HG03378 (cell line): ENCODE measurements at regions not wholly inside any gene's neighbourhood (a gene's known extent, or its start where the extent isn't known, plus 50 kb on each side); places are given as distances from the start of the nearest gene placed in this dataset.

Experiments
- ATAC-seq: cut with Tn5 transposase; IDR thresholded peaks from one replicate; pipeline ENCODE4 v1.9.1; 2021; ENCODE audit warnings: mild to moderate bottlenecking, moderate library complexity; ENCODE audit not compliant: unreplicated experiment

- no peak for ATAC-seq
Measured at GRCh38 chr1:104921525-104921924, 1171.8 kb downstream of the AMY1C start.

DNA sequence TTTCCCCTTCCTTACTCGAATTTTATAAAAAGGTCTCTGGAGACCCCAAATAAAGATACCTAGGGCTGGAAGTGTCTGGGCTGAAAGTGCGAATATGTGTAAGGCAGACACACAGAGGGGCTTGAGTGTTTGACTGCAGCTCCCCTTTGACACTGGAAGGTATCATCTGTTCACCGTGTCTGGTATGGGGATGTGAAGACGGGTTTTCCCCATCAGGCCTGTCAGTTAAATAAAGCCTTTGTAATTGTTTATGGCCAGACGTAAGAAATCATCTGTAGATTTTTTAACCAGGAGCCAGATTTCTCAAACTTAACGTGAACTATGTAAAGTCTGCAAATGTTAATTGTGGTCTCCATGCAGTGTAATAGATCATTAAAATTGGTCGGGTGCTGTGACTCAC lies 1173.4 kb downstream of the AMY1C start:
- no peak for ATAC-seq

GRCh38 chr1:104929280-104929679 lies 1179.6 kb downstream of the AMY1C start:
- ATAC-seq = no peak

GRCh38 chr1:104932030-104932915 lies 1182.6 kb downstream of the AMY1C start:
- peak; percentile 84 for ATAC-seq

DNA sequence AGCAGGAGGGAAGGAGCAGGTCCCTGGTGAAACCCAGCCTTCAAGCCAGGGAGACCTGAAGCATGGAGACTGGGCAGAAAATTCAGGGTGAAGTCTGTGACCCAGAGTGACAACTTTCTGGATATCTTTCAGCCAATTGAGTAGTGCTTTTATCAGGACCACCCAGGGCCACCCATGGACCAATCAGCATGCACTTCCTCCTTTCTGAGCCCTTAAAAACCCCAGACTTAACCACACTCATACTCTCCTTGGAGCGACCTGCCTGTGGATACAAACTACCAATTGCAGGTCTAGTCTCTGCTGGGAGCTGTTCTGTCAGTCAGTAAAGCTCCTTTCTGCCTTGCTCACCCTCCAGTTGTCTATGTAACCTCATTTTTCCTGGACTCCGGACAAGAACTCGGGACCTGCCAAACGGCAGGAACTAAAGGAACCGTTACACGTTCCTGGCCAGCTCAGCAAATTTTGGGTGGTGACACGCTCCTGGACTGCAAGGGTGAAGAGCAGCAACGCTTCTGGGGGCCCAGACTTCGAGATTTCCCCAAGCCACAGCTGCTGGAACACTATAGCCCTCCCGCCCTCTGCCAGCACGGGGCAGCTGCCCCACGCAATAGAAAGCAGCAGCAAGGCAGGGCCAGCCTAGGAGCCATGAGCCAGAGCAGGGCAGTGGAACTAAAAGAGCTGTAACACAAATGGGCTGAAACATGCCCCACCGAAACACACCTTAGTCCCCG lies 1183.4 kb downstream of the AMY1C start:
- peak; percentile 31 for ATAC-seq

- ATAC-seq = no peak
Measured at GRCh38 chr1:104933846-104934245, 1184.1 kb downstream of the AMY1C start.

DNA sequence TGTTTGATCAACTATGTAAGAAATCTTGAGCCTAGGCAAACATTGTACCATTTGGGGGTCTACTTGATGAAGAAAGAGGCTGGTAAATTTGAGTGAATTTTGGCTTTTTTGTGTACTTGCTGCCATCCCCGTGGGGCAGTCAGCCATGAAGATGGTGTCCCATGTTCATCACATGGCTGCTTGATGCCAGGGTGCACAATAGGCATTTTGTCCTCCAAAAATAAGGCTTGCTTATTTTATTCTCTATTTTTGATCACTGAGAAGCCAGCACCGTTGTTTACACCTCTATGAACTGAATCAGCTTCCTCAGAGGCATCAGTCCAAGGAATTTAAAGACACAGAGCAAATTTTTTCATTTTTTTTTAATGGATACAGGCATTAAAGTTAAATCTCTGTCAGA lies 1195.7 kb downstream of the AMY1C start:
- ATAC-seq = no peak

DNA sequence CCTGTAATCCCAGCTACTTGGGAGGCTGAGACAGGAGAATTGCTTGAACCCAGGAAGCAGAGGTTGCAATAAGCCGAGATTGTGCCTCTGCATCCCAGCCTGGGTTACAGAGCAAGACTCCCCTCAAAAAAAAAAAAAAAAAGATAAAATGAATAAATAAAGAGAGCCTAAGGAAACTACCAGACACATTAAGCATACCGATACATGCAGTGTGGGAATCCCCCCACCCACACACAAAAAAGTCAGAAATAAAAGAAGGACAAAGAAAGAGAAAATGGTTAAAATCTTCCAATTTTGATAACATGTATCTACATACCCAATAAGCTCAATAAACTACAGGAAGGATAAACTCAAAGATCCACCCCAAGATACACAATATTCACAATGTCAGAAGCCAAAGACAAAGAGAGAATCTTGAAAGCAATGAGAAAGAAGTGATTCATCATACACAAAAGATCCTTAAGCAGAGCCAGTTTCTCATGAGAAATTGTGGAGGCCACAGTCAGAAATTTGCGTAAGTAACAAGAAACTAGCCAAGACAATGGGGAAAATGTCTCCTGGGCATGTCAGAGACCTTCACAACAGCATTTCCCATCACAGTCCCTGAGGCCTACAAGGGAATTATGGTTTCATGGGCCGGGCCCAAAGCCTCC lies 1197.0 kb downstream of the AMY1C start:
- ATAC-seq = peak; percentile 70

DNA sequence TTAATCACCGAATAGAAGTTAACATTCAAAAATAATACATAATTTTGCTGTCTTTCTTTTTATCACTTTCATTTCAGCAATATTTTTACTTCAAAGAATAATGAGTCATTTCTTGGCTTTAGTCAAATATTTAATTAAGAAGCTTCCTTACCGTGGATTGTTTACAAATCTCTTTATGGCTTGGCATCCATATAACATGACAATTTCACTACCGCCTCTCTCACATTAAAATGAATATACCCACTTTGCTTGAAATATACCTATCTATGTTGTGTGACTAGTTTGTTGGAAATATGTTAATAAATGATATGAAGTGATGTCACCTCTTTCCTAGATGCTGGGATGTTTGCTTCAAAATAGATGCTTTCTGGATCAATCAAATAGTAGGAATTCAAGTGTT lies 1203.9 kb downstream of the AMY1C start:
- no peak for ATAC-seq

DNA sequence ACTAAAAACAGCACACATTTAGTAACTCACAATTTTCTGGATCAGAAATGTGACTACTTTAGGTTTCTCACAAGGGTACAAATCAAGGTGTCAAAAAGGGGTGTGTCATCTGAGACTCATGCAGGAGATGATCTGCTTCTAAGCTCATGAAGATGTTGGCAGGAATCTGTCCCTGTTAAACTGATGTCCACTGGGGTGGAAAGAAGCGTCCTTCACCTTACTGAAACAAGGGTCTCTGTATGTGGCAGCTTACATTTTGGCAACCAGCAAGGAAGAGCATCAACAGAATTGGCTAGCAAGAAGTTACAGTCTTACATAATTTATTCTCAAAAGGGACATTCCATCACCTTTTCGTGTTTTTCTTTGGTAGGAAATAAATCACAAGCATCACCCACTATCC lies 1223.8 kb downstream of the AMY1C start:
- ATAC-seq = no peak

DNA sequence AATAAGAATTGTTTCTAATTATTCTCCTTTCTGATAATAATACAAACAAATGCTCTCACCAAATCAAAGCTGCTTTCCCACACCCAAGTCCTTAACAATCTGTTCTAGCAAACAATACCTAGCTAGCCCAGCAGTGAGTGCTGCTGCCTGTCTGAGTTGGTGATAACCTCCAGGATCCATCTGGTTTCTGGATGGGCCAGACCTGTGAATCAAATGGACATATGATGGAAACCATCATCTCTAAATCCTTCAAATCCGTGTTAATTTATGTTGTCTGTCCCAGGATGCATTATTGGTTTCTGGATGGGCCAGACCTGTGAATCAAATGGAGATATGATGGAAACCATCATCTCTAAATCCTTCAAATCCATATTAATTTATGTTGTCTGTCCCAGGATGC lies 1230.0 kb downstream of the AMY1C start:
- ATAC-seq = no peak

- peak; percentile 99 for ATAC-seq
Measured at GRCh38 chr1:104987210-104987609, 1237.5 kb downstream of the AMY1C start.

DNA sequence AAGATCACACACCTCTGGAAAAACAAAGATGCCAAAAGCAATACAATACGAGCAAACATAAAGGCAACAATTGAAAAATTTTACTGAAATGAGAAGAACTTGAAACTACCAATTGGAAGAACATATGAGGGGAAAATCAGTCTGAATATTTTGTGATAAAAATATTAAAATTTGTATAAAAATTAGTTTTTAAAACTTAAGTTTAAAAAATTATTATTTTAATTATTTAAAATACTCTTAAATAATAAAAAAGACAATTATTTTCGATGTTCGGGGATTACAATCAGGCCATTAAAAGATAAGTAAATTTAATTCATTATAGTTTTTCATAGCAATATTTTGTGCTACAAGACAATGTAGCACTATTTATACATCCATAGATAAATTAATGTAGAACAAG lies 1239.3 kb downstream of the AMY1C start:
- no peak for ATAC-seq

GRCh38 chr1:104991702-104992101 lies 1242.0 kb downstream of the AMY1C start:
- ATAC-seq = no peak

DNA sequence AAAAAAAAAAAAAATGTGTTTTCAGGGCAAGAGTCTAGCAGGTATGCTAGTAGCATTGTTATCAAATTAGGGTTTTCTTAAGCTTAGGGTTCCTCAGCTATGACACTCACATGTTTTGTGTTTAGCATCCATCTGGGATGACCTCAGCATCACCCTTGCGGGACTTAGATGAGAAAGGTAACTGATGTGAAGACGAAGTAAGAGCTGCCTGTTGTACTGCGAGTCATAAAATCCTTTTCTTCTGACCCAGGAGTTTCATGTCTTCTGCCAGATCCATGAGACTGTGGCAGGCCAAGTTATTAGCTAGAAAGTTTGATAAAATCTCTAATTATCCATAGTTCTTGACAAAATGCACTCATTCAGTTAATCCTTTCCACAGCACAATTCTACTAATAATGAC lies 1251.1 kb downstream of the AMY1C start:
- no peak for ATAC-seq

- ATAC-seq = no peak
Measured at GRCh38 chr1:105004515-105004914, 1254.8 kb downstream of the AMY1C start.

GRCh38 chr1:105005594-105006195 lies 1256.0 kb downstream of the AMY1C start:
- no peak for ATAC-seq

GRCh38 chr1:105017587-105017986 lies 1267.9 kb downstream of the AMY1C start:
- no peak for ATAC-seq

DNA sequence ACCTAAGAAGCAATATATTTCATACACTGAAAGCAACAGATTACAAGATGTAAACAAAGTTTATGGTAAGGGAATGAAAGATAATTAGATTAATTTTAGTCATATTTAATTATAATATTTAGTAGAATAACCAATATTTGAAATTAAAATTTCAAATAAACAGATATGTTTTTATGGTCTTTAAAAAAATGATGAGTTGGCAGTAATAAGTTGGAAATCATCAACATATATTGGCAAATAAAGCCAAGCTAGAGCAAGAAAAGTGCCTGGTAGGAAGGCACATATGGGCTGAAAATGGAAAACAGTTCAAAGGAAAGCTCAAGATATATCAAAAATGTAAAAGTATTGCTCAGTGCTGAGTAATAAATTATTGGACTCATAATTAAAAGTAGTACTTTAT lies 1274.0 kb downstream of the AMY1C start:
- ATAC-seq = no peak

GRCh38 chr1:105027838-105028471 lies 1278.3 kb downstream of the AMY1C start:
- ATAC-seq = peak; percentile 54

GRCh38 chr1:105072446-105072845 lies 1322.7 kb downstream of the AMY1C start:
- ATAC-seq = no peak
